ENCODE measurements at regions not wholly inside any gene's neighbourhood (a gene's known extent, or its start where the extent isn't known, plus 50 kb on each side); places are given as distances from the start of the nearest gene placed in this dataset.

DNA sequence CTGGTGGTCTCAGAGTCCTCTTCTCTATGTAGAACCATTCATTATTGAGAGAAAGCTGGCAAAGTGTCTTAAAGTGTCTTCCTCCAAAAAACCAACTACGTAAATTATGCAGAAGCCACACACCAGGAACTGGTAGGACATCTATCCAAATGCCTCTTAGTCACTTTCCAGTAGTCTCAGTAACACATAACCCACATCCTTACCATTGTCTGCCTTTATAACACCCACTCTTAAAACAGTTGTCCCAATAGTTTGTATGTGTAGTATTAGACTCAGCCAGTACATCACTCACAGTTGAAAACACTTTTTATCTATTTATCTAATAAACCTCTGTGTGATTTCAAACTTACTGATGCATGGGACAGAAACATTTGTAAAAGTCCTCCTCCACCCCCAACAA lies 143.6 kb upstream of the HNRNPA3 start:
- TF ChIP-seq, protein P1, sequence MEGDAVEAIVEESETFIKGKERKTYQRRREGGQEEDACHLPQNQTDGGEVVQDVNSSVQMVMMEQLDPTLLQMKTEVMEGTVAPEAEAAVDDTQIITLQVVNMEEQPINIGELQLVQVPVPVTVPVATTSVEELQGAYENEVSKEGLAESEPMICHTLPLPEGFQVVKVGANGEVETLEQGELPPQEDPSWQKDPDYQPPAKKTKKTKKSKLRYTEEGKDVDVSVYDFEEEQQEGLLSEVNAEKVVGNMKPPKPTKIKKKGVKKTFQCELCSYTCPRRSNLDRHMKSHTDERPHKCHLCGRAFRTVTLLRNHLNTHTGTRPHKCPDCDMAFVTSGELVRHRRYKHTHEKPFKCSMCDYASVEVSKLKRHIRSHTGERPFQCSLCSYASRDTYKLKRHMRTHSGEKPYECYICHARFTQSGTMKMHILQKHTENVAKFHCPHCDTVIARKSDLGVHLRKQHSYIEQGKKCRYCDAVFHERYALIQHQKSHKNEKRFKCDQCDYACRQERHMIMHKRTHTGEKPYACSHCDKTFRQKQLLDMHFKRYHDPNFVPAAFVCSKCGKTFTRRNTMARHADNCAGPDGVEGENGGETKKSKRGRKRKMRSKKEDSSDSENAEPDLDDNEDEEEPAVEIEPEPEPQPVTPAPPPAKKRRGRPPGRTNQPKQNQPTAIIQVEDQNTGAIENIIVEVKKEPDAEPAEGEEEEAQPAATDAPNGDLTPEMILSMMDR (tag by site-specific recombination; IDR thresholded peaks at IDR 0.05), result no peak
- TF ChIP-seq, protein P2, sequence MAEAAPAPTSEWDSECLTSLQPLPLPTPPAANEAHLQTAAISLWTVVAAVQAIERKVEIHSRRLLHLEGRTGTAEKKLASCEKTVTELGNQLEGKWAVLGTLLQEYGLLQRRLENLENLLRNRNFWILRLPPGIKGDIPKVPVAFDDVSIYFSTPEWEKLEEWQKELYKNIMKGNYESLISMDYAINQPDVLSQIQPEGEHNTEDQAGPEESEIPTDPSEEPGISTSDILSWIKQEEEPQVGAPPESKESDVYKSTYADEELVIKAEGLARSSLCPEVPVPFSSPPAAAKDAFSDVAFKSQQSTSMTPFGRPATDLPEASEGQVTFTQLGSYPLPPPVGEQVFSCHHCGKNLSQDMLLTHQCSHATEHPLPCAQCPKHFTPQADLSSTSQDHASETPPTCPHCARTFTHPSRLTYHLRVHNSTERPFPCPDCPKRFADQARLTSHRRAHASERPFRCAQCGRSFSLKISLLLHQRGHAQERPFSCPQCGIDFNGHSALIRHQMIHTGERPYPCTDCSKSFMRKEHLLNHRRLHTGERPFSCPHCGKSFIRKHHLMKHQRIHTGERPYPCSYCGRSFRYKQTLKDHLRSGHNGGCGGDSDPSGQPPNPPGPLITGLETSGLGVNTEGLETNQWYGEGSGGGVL (tag by site-specific recombination; IDR thresholded peaks at IDR 0.05), result no peak
